Renal pelvis (tissue), 1 donor: ENCODE measurements at regions not wholly inside any gene's neighbourhood (a gene's known extent, or its start where the extent isn't known, plus 50 kb on each side); places are given as distances from the start of the nearest gene placed in this dataset.

Experiments
- DNase-seq: peaks from one replicate; pipeline ENCODE4 v3.0.0-alpha.2; 2013

DNA sequence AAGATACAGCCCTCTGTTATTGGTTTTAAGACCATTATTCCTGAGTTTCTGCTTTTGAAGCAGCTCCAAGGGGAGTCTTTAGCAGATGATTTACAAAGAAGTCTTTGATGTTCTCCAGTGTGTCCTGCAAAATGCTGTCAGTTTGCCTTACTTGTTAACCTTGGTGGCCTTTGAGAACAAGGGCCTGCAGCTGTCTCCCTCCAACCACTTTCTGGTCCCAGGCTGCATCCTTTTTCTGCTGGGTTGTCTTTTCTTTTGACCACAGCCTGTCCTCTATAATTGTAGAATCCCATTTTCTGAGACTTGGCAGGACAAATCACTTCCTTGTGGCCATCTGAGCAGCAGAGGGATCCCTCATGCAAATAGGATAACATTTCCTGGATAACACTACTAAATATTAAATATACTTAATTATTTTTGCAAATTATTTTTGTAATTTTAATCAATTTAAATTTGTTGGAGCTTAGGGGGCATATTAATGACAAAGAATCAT, 281.4 kb downstream of the DMRT2 start:
- DNase-seq, result peak; percentile 2

DNA sequence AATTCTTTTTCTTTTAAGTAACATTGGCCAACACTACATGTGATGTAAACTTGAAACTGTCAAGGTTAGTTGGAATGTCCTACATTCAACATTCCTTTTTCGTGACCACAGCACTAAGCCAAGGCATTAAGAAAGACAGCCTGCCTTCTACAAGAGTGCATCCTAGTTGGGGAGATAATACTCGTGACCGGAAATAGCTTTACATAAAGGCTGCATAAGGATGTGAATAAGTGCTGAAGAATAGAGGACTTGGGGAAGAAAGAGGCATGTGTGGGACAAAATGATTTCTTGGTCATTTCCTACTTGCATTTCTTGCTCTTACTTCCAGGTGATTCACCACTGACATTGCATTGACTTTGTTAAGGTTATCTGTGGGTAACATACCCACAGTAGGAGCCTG, 282.0 kb downstream of the DMRT2 start:
- DNase-seq, result no peak

DNA sequence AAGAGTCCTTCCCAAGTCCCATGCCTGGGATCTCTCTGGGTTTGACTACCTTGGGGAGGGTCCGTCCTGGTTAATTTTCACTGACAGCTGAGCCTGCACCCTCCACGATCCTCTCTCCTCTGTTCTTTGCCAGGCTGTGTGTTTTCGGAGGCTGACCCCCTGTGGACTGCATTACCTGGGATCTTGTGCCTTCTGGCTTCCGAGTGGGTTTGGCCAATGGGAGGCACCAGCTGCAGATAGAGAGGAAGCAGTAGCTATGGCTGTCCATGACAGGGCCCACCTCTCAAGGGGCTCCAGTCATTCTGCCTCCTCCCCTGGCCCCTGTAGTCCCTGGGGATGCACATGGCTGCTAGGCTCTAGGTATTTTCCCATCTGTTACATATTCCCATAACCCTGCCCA, 285.0 kb downstream of the DMRT2 start:
- DNase-seq, result no peak

DNA sequence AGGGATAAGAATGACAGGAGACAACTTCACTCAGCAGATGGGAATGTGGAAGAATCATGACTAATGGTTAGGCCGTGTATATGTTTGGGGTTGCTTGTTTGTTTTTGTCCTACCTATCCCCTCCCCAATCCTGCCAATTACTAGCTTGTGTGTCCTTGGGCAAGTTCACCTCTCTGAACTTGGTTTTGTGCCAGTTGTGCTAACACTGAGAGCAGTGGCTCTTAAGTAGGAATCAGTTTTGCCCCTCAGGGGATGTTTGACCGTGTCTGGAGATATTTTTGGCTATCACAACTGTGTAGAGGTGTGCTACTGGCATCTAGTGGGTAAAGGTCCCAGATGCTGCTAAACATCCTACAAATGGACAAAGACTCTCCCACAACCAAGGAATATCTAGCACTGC, 287.0 kb downstream of the DMRT2 start:
- DNase-seq, result no peak

DNA sequence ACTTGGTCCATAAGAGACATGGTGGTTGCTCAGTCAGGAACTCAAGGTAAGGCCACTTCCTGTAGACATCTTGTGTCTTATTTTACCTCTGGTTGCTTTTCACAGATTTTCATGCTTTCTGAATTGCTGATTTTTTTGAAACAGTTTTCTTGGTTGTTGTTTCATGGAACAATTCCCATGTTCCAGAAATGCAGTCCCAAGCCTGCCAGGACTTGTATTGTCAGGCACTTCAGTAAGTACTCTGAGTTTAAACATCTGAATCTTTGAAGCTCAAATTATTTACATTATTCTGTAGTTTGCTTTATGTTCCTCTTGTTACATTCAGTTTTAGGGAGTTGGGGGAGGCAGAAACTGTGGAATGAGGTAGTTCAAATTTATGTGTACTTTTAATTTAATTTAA, 290.2 kb downstream of the DMRT2 start:
- DNase-seq, result no peak

DNA sequence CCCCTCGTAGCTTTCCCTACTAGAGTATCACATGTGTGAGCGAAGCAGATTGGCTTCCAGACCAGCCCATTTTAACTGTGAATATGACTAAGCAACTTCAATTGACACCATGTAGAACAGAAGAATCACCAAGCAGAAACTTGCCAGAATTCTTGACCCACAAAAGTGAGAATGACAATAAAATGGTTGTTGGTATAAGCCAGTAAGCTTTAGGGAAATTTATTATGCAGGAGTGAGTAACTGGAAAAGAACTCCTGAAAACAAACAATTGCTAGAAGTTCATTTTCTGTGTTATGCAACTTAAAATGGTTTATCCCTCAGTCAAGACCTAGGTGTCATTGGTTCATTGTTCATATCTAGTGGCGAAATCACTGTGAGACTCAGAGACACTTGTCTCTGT, 303.1 kb downstream of the DMRT2 start:
- DNase-seq, result no peak

DNA sequence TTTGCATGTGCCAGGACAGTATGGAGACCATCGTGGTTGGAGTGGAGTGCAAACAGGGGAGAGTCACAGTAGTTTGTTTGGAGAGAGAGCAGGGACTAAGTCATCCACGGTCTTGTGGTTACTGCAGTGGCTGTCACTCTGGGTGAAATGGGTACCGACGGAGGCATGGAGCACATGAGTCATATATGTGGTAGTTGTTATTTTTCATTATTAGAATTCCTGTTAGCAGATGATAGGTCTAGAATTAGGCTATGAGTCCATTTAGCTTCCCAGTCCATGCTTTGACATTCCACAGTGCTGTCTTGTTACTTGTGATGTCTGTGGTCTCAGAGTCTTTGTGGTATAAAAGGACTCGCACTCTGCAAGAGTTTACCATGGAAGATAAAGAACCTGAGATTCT, 303.9 kb downstream of the DMRT2 start:
- DNase-seq, result no peak

DNA sequence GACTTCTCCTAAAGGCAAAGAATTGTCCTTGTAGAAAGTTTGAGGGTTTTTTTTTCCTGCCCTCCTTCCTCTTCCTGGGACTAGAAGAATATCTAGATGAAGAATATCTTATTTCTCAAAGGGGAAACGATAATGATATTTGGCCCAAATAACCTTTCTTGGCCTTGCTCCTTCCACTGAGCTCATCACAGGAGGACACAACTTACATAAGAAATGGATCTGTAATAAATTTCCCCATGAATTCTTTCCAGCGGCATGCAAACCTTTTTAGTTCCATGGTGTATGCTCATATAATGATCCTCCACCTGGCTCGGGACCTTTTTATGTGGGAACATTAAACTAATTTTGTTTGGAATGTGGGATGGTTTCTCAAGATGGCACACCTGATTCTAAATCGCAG, 304.4 kb downstream of the DMRT2 start:
- DNase-seq, result no peak

DNA sequence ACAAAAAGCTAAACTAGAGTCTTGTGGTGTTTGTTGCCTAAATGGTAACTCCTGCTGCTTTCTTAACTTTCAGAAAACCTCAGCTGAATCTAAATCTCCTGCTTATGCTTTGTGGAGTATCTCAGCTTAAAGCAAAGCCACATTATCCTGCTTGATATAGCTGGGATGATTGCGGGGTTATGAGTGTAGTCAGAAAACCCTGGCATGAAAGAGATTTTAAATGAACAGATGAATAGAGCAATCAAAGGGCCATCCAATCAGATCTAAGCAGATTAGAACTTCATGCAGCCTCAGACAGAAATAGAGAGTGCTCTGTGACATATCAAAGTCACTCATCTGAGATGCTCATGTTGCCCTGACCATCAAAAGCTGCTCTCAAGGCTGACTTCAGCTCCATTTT, 305.5 kb downstream of the DMRT2 start:
- DNase-seq, result no peak

DNA sequence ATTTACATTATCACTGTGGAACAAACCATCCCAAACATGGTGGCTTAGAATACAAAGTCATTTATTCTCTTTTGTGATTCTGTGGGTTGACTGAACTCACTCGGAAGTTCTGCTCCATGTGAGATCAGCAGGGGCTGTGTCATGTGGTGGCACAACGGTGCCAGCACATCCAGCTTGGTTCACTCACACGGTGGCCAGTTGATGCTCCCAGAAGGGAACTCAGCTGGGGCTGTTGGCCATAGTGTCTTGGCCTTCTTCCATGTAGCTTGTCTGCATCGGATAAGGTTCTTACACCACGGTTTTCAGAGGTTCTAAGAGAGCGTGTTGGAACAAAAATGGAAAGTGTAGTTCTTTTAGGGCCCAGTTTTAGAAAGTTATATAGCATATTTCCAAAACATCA, 312.7 kb downstream of the DMRT2 start:
- DNase-seq, result no peak

DNA sequence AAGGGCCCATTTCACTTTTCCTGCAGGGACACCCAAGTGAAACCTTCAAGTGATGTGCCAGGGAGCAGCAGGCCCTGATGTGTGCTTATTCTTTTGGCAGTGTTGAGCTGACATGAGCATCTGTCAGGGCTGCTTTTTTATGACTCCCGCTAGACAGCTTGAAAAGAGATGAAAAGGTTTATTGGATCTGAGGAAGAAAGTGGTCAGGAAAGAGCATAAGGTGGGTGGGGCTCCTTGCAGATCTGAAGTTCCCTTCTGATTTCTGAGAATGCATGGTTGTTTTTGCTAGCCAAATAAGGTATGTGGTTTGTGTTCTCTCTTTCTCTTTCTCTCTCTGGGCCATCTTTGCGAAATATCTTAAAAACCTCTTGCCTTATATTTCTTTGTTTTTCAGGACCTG, 316.1 kb downstream of the DMRT2 start:
- DNase-seq, result no peak

DNA sequence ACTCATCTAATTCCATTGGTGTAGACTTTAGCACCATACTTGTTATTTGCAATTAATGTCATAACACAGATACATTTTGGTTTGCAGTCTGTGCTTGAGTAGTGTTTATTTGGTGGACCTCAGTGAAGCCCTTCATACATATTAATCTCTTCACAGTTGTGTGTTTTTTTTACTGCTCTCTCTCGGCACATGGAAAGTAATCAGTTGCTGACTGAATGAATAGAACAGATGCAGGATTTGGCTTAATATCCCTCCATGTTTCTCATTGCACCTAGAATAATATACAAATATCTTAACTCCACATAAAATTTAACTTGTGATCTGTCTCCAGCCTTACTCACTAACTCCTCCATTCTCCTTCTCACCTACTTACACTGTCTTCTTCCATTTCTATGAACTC, 319.1 kb downstream of the DMRT2 start:
- DNase-seq, result no peak

DNA sequence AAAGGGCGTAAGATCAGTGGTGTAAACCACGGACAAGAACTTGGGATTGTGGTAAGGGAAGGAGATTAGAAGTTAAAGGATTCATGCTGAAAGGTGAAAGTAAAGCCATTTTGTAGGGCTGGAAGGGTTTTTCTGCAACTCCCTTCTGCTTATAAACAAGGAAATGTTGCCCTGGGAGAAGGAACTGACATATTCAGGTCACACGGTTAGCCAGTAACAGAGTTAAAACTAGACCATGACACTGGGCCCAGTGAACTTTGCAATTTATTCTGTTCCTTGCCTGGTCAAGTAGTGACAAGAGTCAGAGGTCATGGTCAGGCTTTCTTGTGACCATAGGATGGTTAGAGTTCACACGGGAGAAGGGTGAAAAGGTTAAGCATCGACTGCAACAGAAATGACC, 323.3 kb downstream of the DMRT2 start:
- no peak for DNase-seq

DNA sequence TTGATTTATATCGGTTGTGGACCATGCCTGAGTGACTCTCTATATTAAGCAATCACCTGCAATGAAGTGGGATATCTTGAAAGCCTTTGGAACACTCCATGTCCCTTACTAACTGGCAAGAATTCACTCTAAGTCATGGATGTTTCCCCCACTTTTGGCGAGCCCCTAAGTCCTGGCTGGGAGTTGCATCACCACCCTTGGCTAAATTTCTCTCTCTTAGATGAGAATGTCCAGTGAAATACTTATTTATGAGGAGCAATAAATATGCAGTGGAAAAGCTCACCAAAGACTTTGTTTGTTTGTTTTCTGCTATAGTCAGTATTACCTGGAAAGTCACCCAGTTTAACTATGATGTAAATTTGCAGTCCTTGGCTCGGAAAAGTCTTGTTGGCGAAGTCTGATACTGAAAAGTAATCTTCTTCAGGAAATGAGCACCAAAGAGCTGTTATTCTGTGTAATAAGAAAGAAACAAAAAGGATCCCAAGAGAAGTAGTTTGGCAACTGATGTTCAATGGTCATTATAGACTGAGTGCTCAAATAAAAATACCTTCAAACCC, 333.8 kb downstream of the DMRT2 start:
- DNase-seq, result no peak

DNA sequence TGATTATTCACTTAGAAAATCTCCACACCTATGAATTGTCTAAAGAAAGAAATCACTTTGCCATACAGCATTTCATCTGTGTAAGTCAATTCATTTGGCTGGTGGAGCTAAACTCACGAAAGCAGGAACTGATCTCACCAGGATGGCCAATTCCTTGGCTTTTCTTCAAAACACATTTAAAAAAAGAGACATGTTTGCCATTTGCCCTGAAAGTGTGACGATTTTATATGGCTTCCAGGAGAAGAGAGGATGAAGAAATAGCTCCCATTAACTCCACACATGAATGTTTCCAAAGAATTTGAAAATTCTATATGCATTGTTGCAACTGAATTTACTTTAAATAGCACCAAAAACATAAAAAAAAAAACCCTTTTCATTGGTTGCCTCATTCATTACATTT, 334.7 kb downstream of the DMRT2 start:
- no peak for DNase-seq

DNA sequence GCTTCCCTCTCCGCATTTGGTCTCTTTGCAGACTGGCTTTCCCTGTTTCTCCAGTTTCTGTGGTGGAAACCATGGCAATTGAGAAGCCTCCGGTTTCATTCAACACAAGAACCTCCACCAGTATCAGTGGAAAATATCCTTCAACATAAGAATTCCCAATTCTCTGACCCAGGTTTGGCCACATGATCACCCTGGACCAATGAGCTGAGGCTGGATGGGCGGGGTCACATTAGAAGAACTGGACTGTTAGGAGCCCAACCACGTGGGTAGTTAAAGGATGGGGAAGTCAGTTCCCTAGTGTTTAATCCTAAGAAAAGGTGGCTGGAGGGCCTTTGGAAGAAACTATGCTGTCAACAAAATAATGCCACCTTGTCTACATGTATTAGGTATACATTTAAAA, 336.3 kb downstream of the DMRT2 start:
- DNase-seq, result no peak

DNA sequence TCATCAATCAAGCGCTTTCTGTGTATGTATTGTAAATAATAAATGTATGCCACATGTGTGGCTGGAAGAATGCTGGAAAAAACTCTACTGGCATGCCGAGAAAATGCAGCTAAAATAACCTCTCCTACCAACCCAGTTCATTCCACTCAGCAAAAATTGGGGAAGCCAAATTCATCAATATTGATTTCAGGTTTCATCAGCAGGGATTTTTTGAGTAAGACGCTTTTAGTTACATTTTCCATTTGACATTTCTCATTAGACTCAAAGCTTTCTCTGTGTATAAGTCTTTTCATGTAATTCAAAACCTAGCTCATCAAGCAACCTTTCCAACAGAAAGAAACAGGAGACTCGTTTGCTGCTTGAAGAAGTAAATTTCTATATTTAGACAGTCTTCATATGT, 338.1 kb downstream of the DMRT2 start:
- DNase-seq, result no peak

DNA sequence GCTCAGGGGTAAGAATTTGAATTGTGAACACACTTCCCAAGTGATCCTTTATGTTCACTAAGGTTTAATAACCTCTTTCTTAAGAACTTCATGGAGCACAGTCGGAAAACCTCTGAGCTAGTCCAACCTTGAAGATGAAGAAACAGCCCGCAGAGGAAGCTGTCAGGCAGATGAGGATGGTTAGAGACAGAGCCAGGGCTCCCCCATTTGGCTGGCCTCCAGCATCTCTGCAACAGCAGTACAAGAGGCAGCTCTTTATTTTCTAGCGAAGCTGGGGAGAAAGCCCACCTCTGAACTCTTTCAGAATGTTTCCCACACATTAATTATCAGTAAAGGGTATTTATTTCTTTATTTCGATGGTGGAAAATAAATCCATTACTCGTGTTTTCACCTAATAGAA, 350.8 kb downstream of the DMRT2 start:
- DNase-seq, result no peak

DNA sequence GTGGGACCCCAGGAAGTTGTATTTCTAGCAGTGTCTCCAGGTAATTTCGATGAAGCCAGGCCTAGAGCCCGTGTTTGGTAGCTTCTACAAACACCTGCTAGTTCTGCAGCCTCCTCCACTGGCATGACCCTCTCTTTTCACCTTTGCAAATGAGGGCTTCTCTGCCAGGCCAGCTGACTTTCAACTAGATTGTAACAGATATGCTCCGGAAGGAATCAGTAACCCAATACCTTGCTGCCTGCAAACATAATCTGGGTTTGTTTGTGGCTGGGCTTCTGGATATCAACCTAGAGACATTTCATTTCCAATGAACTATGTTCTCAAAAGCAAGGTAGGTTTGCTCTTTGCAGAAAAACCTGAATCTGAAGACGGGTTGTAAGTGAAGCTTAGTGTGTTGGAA, 354.8 kb downstream of the DMRT2 start:
- DNase-seq, result no peak

DNA sequence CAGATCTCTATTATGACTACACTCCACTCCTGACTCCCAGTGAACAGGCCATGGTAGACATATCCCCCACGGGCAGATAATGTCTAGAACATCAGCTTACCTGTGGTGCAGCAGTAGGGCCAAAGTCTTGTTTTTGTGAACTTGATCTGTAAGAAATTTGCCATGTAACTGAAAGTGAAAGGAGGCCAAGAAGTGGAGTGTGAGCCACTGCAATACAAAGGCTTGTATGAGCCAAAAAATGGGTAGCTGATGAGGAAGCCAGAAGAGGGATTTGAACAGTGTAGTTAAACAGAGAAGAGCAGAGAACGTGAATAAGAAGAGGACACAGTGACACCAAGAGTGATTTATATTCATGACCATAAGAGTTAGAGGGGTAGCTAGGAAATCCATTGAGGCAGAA, 361.7 kb downstream of the DMRT2 start:
- DNase-seq, result no peak

DNA sequence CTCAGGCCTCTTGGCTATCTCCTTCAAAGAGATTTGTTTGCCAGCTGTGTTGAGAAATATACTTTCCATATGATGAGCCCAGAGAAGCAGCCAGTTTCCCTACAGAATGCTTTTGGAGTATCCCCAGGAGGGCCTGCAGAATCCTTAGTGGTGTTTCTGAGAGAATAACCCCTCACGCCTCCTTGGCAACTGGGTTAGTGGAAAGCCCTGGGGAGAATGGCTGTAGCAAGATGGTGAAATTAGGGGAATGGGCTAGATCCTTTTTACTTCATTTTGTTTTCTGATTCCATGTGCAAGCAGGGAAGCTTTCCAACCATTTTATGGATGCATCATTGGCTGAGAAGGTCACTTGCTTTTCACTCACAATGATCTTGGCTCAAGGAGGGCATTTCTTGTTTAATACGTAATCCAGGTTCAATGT, 364.6 kb downstream of the DMRT2 start:
- DNase-seq, result no peak

DNA sequence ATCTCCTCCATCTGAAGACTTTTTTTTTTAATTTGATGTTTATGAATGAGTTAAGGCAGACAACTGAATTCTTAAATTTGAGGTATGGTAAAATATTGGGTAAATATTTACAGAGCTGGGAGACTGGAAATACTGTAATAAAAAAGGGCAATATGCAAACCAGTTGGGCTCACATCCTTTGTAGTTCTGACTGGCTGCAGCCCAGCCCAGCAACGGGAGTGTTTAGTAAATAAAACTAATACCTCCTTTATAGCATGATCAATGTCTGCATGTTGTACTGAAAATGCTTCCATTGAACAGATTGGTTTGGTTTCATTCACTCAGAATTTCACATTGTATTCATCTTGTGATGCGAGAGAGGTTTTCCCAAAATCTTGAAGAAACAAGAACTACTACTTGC, 365.0 kb downstream of the DMRT2 start:
- no peak for DNase-seq

DNA sequence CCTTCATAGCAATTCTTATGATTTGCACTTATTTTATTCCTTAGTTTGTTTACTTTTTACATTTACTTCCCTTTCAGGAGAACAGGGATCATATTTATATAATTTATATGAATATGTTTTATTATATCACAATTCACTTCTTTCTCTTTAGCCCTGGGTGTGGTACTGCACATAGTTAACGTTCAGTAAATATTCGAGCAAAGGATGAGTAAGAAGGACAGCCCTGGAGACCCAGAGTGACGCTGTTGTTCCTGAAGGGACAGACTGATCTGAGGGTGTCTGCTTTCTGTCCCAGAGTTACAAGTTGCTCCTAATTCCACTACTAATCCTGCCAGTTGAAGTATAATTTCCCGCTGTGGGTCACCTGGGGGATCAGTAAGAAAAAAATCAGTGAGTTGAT, 366.1 kb downstream of the DMRT2 start:
- no peak for DNase-seq

DNA sequence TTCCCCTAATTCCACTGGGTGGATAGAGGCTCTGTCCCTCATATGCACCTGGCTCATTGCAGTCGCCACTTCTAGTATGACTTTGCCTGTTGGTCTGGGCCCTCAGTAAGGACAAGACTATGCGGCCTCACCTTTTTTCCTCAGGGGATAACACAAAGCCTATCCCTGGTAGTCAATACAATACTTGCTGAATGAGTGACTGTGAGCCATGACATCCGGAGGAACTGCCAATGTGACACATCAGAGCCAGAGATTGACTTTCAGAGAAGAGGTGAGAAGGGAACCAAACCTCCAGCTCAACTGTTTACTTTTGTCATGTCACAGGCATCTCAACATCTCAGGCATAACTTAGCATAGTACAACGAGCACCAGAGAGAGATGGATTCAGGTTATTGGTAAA, 371.3 kb downstream of the DMRT2 start:
- no peak for DNase-seq

DNA sequence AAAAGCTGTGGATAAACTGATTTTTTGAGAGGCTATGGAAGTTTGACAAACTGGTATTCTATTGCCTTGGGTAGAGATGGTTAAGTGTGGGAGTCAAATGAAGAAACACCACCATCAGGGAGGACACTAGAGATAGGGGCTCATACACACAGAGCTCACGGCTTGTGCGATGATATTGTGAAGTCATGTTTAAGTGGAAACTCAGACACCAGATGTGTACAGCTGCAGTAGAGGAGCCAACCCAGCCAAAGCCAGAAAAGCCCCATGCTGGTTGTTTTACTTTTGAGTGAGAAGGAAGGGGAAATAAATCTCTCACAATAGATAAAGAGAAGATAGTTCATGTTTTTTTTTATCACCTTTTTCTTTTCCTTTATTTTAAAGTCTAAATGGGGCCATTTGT, 377.7 kb downstream of the DMRT2 start:
- DNase-seq, result no peak
